Heart left ventricle (tissue), 16 donors: ENCODE measurements at regions not wholly inside any gene's neighbourhood (a gene's known extent, or its start where the extent isn't known, plus 50 kb on each side); places are given as distances from the start of the nearest gene placed in this dataset.

Source experiments
- ATAC-seq, 4 donors: fragments of 200-7000 bp; cut with Tn5 transposase; one replicate each; pipeline ENCODE4 v1.9.1; 2020 to 2022; ENCODE audit warnings: moderate library complexity in 4 of 4, mild to moderate bottlenecking in 3 of 4, moderate number of reproducible peaks in 1 of 4
- DNase-seq, 5 donors: peaks; one replicate each; pipeline ENCODE4 v3.0.0-alpha.2; 2020
- H3K27ac ChIP-seq, 12 donors: fragments of 200-600 bp; sonication (generic) in 4 of 12; one replicate each; pipeline versions ENCODE4 v1.5.0 to v1.8.0; 2016 to 2022; ENCODE audit warnings: mild to moderate bottlenecking in 2 of 12
- H3K27me3 ChIP-seq, 9 donors: fragments of 200-600 bp; sonication (generic) in 2 of 9; one replicate each; pipeline versions ENCODE4 v1.5.1 to v1.8.0; 2016 to 2022; ENCODE audit warnings: mild to moderate bottlenecking in 3 of 9
- H3K36me3 ChIP-seq, 9 donors: fragments of 200-600 bp; sonication (generic) in 2 of 9; one replicate each; pipeline versions ENCODE4 v1.5.0 to v1.8.0; 2018 to 2022; ENCODE audit warnings: mild to moderate bottlenecking in 2 of 9
- H3K4me1 ChIP-seq, 12 donors: fragments of 200-600 bp; sonication (generic) in 4 of 12; one replicate each; pipeline versions ENCODE4 v1.5.0 to v1.8.0; 2016 to 2022; ENCODE audit warnings: mild to moderate bottlenecking in 3 of 12
- H3K4me3 ChIP-seq, 12 donors: fragments of 200-600 bp; sonication (generic) in 4 of 12; one replicate each; pipeline versions ENCODE4 v1.5.0 to v1.8.0; 2017 to 2022; ENCODE audit warnings: mild to moderate bottlenecking in 9 of 12, moderate library complexity in 4 of 12
- H3K9me3 ChIP-seq, 12 donors: fragments of 200-600 bp; sonication (generic) in 4 of 12; one replicate each; pipeline versions ENCODE4 v1.5.0 to v1.8.0; 2016 to 2022; ENCODE audit warnings: mild to moderate bottlenecking in 1 of 12
- POLR2A ChIP-seq, 2 donors: fragments of 450-650 bp; IDR thresholded peaks; one replicate each; pipeline ENCODE4 v1.6.1; 2017; ENCODE audit warnings: antibody characterized with exemption in 2 of 2, mild to moderate bottlenecking in 2 of 2, moderate library complexity in 2 of 2
- WGBS, 4 donors: extraction: QIAGEN DNeasy Blood & Tissue Kit in 2 of 4; methylation state at CpG; one replicate each; pipeline versions ENCODE4 v1.1.5 to v1.1.7; 2013 to 2018; 5-methylcytosine and 5-hydroxymethylcytosine counted together
- intact Hi-C, 10 donors: fragments of 100-400 bp; cut with DNase I; formaldehyde crosslinking; loops; one replicate each; pipeline versions ENCODE4 v1.11.1 to v1.14.2; 2022
- TF ChIP-seq, protein P1 (sequence below), 12 donors: fragments of 200-600 bp; sonication (generic) in 4 of 12; IDR thresholded peaks; one replicate each; pipeline versions ENCODE4 v1.5.0 to v1.8.0; 2018 to 2022; ENCODE audit warnings: antibody characterized with exemption in 12 of 12, mild to moderate bottlenecking in 5 of 12
- donor health status: ischemic (EF 13 %, LVEDD 7.1; RV severe dilation, severe dysfunction).
- donor health status: healthy with polysubstance abuse.
- donor health status: DM: no; HTN: yes; CAD: no.
- donor health status: DM: no; HTN: no; CAD: no.
- donor health status: ischemic (EF 25% LVEDD 6.9; RV normal size, moderate dysfunction).
- donor health status: ischemic (EF 25% LVEDD 5.7; RV mildly dilated, moderate dysfunction).
- donor health status: healthy.
- donor health status: DM: yes; HTN: yes; CAD: no.
- donor health status: ischemic (EF 35%, LVEDD 5.7; RV mildly dilated, moderate dysfunction).
- donor health status: nonischemic (EF 11% LVEDD 7.7; RV severe dilation, severe dysfunction).
- donor health status: DM: yes; HTN: yes; CAD: no.
- donor health status: PGD.
- donor health status: ischemic (EF 29% LVEDD 5.4; RV normal size, mild dysfunction).
- donor health status: nonischemic (EF 23%, LVEDD 6.1; RV moderate dilation, normal function).

DNA sequence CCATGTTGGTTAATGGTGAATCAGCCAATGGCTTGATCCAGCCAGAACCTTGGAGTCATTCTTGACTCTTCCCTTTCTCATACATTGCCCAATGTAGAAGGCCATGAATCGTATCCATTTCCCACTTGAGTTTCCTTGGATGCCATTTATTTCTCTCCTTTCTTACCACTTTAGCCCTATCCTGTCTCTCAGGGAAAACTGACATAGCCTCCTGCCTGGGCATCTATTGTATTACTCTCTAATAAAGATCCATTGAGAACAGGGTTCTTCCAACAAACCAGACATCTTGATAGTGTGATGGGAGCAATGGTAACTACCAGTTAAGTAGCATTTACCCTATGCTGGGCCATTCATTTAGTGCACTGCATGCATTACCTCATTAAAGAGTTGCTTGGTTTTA, 104.2 kb upstream of the CDH11 start:
- no peak for DNase-seq
- WGBS, 4 donors = 88 to 97% (median 91%) methylated on average over 1 of the region's 1 CpG
- TF ChIP-seq, protein P1, sequence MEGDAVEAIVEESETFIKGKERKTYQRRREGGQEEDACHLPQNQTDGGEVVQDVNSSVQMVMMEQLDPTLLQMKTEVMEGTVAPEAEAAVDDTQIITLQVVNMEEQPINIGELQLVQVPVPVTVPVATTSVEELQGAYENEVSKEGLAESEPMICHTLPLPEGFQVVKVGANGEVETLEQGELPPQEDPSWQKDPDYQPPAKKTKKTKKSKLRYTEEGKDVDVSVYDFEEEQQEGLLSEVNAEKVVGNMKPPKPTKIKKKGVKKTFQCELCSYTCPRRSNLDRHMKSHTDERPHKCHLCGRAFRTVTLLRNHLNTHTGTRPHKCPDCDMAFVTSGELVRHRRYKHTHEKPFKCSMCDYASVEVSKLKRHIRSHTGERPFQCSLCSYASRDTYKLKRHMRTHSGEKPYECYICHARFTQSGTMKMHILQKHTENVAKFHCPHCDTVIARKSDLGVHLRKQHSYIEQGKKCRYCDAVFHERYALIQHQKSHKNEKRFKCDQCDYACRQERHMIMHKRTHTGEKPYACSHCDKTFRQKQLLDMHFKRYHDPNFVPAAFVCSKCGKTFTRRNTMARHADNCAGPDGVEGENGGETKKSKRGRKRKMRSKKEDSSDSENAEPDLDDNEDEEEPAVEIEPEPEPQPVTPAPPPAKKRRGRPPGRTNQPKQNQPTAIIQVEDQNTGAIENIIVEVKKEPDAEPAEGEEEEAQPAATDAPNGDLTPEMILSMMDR (IDR thresholded peaks at IDR 0.05) = no peak
- no peak for TF ChIP-seq POLR2A (IDR thresholded peaks at IDR 0.05)
- no peaks in the 10 kb centered on the region for H3K36me3 ChIP-seq
- ATAC-seq = no peak
- H3K27ac ChIP-seq = no peak overlapping the region
- no peaks in the 10 kb centered on the region for H3K4me1 ChIP-seq
- H3K9me3 ChIP-seq = no peaks in the 10 kb centered on the region
- peaks cover 0 to 3% (median 0%) of the 10 kb centered on the region in 9 donors for H3K27me3 ChIP-seq
- intact Hi-C loops = no loop called here
- no peak overlapping the region for H3K4me3 ChIP-seq

DNA sequence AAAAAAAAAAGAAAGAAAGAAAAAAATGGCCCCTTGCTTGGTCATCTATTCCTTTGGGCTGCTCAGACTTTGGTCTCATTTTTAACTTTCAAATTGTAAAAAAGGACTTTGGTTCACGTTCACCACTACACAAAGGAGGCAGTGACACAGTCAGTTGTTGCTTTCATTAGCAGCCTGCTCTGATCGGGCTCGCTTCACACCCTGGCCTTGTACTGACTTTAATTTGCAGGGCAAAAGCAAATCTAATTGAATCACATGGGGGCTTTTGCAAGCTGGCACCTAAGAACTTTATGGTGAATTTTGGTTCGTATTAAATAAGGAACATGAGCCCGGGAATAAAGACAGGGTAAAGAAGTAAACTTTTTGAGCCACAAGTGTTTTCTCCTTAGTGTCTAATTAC, 103.6 kb upstream of the CDH11 start:
- Histone ChIP-seq H3K36me3 (no peaks in the 10 kb centered on the region), H3K4me1 (no peaks in the 10 kb centered on the region), H3K27ac (no peak overlapping the region), H3K4me3 (no peak overlapping the region), H3K9me3 (no peaks in the 10 kb centered on the region), H3K27me3 (peaks cover 0 to 3% (median 0%) of the 10 kb centered on the region in 9 donors)
- TF ChIP-seq POLR2A (IDR thresholded peaks at IDR 0.05) = no peak
- TF ChIP-seq, protein P1 (IDR thresholded peaks at IDR 0.05) = no peak
- DNase-seq (no peak), ATAC-seq (no peak)
- intact Hi-C loops = no loop called here
- WGBS, 4 donors = 88 to 93% (median 92%) methylated on average over 5 of the region's 5 CpGs

DNA sequence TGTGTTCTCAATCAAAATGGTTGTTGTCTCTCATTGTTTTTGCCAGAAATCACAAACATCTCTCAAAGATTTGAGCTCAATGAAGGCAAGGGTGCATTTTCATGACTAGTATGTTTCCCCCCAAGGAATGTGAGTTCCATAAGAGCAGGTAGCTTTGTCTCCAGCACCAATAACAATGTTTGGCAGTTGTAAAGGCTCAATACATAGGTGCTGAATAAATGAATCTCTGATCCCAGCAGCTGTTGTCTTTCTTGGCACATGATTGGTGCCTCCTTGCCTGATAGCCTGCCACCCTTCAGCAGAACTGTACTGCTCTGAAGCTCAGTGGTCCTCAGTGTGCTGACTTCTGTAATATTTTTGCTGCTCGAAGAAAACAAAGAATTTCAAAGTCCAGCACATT, 103.1 kb upstream of the CDH11 start:
- intact Hi-C loops = no loop called here
- ATAC-seq (no peak), DNase-seq (no peak)
- H3K27me3 ChIP-seq = peaks cover 0 to 3% (median 0%) of the 10 kb centered on the region in 9 donors
- TF ChIP-seq, protein P1 (IDR thresholded peaks at IDR 0.05) = no peak
- no peak for TF ChIP-seq POLR2A (IDR thresholded peaks at IDR 0.05)
- no peak overlapping the region for H3K27ac ChIP-seq
- H3K36me3 ChIP-seq = no peaks in the 10 kb centered on the region
- no peaks in the 10 kb centered on the region for H3K4me1 ChIP-seq
- no peaks in the 10 kb centered on the region for H3K9me3 ChIP-seq
- no peak overlapping the region for H3K4me3 ChIP-seq
- 72 to 87% (median 86%) methylated on average over 1 of the region's 1 CpG for WGBS, 4 donors

DNA sequence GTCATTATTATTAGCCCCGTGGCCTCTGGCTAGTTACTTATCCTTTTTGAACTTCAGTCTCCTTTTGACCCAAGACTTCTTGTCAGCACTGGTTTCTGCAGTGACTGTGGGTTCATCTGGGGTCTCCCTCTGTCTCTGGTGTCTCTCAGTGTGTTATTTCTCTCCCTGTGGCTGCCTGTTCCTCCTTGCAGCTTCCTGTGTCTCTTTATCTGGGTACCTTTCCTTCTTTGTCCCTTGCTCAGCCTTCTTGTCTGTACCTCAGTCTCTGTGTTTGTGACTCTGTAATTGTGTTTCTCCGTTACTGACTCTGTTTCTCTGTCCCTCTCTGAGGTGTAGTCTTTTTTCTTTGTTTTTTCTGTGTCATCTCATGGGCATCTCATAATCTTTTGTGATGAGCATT, 102.6 kb upstream of the CDH11 start:
- WGBS, 4 donors = 85 to 92% (median 90%) methylated on average over 2 of the region's 2 CpGs
- Histone ChIP-seq H3K27ac (no peak overlapping the region), H3K9me3 (no peaks in the 10 kb centered on the region), H3K4me3 (no peak overlapping the region), H3K36me3 (no peaks in the 10 kb centered on the region), H3K27me3 (peaks cover 0 to 3% (median 0%) of the 10 kb centered on the region in 9 donors), H3K4me1 (no peaks in the 10 kb centered on the region)
- no peak for DNase-seq
- TF ChIP-seq POLR2A (IDR thresholded peaks at IDR 0.05) = no peak
- TF ChIP-seq, protein P1 (IDR thresholded peaks at IDR 0.05) = no peak
- intact Hi-C loops = no loop called here
- ATAC-seq = no peak
